ENCODE measurements at regions not wholly inside any gene's neighbourhood (a gene's known extent, or its start where the extent isn't known, plus 50 kb on each side); places are given as distances from the start of the nearest gene placed in this dataset.

GRCh38 chr2:137847443-137847842, 116.8 kb upstream of the HNMT start:
- ChIA-PET CTCF (no interaction called here), POLR2A (no interaction called here)
- TF ChIP-seq, protein P1, sequence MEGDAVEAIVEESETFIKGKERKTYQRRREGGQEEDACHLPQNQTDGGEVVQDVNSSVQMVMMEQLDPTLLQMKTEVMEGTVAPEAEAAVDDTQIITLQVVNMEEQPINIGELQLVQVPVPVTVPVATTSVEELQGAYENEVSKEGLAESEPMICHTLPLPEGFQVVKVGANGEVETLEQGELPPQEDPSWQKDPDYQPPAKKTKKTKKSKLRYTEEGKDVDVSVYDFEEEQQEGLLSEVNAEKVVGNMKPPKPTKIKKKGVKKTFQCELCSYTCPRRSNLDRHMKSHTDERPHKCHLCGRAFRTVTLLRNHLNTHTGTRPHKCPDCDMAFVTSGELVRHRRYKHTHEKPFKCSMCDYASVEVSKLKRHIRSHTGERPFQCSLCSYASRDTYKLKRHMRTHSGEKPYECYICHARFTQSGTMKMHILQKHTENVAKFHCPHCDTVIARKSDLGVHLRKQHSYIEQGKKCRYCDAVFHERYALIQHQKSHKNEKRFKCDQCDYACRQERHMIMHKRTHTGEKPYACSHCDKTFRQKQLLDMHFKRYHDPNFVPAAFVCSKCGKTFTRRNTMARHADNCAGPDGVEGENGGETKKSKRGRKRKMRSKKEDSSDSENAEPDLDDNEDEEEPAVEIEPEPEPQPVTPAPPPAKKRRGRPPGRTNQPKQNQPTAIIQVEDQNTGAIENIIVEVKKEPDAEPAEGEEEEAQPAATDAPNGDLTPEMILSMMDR (IDR thresholded peaks at IDR 0.05; ENCODE audit: insufficient read depth, low read length, missing control alignments), result no peak
- no peak overlapping the region for H3K4me3 ChIP-seq (ENCODE audit: low read depth, low read length)
- DNase-seq (ENCODE audit: low read depth, low spot score), result no peak

- DNase-seq (ENCODE audit: low read depth, low spot score), result no peak
- TF ChIP-seq, protein P1 (IDR thresholded peaks at IDR 0.05; ENCODE audit: insufficient read depth, low read length, missing control alignments), result no peak
- ChIA-PET POLR2A (no interaction called here), CTCF (no interaction called here)
- H3K4me3 ChIP-seq (ENCODE audit: low read depth, low read length), result no peak overlapping the region
Observed at GRCh38 chr2:137857881-137858280, 106.4 kb upstream of the HNMT start.

DNA sequence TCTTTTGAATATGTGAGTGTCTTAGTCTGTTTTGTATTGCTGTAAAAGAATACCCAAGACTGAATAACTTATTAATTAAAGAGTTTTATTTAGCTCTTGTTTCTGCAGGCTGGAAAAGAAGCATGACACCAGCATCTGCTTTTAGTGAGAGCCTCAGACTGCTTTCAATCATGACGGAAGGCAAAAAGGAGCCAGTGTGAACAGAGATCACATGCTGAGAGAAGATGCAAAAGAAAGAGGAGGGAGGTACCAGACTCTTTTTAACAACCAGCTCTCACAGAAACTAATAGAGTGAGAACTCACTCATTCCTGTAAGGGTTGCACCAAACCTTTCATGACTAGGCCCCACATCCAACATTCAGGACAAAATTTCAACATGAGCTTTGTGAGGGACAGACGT, 101.6 kb upstream of the HNMT start:
- CTCF ChIA-PET, result no interaction called here
- no peak for DNase-seq (ENCODE audit: low read depth, low spot score)
- TF ChIP-seq, protein P1 (IDR thresholded peaks at IDR 0.05; ENCODE audit: insufficient read depth, low read length, missing control alignments), result no peak
- H3K4me3 ChIP-seq (ENCODE audit: low read depth, low read length), result no peak overlapping the region
- POLR2A ChIA-PET, result no interaction called here

- no peak for DNase-seq (ENCODE audit: low read depth, low spot score)
- TF ChIP-seq, protein P1 (IDR thresholded peaks at IDR 0.05; ENCODE audit: insufficient read depth, low read length, missing control alignments), result peak; percentile 48
- POLR2A ChIA-PET, result no interaction called here
Observed at GRCh38 chr2:137865954-137866540, 98.2 kb upstream of the HNMT start.

GRCh38 chr2:137870682-137871081, 93.6 kb upstream of the HNMT start:
- ChIA-PET CTCF (interaction anchor here (0.9 kb wide), 1 partner anchor 957 kb away, joined by 3 read pairs; no protein-coding TSS in a partner anchor), POLR2A (no interaction called here)
- H3K4me3 ChIP-seq (ENCODE audit: low read depth, low read length), result no peak overlapping the region
- DNase-seq (ENCODE audit: low read depth, low spot score), result no peak
- TF ChIP-seq, protein P1 (IDR thresholded peaks at IDR 0.05; ENCODE audit: insufficient read depth, low read length, missing control alignments), result no peak

More at GRCh38 chr2:137865954-137866540, 98.2 kb upstream of the HNMT start:
- CTCF ChIA-PET, result interaction anchor here (0.8 to 1.6 kb wide), 5 partner anchors 10 to 963 kb away, joined by 3 to 8 read pairs (median 5); no protein-coding TSS in a partner anchor
- no peak overlapping the region for H3K4me3 ChIP-seq (ENCODE audit: low read depth, low read length)

GRCh38 chr2:137872577-137872976, 91.7 kb upstream of the HNMT start:
- ChIA-PET CTCF (no interaction called here), POLR2A (no interaction called here)
- H3K4me3 ChIP-seq (ENCODE audit: low read depth, low read length), result no peak overlapping the region
- no peak for DNase-seq (ENCODE audit: low read depth, low spot score)
- TF ChIP-seq, protein P1 (IDR thresholded peaks at IDR 0.05; ENCODE audit: insufficient read depth, low read length, missing control alignments), result no peak

All from AG04449 (cell line).